GM19438 (cell line): ENCODE measurements at regions not wholly inside any gene's neighbourhood (a gene's known extent, or its start where the extent isn't known, plus 50 kb on each side); places are given as distances from the start of the nearest gene placed in this dataset.

Source experiments
- ATAC-seq: cut with Tn5 transposase; IDR thresholded peaks from one replicate; pipeline ENCODE4 v1.9.1; 2021; ENCODE audit warnings: low read depth; ENCODE audit not compliant: unreplicated experiment

DNA sequence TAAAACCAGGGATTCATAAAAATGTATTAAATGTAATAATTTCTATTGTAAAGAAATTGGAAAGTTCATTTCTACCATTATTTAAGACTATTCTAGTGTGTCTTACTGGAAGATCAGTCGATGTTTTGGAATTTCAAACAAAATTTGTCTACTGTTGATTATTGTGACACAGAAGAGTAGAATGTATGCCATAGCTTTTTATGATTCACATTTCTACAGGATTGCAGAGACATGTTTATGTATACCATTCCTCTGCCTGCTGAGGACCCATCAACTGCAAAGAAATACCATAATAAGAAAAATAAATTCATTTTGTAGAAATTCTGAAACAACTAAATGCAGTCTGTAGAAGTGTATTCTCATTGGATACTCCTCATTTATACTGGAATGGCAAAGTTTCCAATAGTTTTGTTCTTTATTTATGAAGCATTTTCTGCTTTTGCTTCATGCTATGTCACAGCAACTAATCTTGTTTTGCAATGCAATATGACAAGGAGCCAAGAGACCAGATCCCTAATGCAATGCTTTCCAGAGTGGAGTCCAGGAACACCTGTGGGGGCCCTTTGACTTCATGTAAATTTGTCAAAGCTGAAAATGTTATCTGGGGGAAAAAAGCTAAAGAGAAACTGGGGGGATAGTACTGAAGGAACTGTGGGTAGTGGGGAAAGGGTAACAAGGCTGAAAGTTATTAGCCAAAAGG is 172.9 kb upstream of the LRIG3 start:
- ATAC-seq, result no peak

DNA sequence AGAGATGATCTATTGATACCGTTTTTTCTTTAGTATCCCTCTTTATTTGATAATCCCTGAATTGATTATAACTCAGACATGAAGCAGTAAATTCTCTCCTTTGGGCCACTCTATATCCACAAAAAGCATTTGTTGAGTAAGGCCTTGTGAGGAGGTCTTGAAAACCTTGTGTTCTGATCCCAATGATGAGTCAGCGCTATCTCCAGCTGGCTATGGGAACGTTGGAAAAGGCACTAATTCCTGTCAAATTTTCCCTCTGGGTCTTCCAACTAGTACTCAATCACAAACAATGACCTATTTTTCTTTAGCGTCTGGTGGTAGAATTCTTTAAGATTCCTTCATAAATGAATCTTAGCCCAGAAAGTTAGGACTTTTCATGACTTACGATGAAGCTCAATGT is 168.4 kb upstream of the LRIG3 start:
- no peak for ATAC-seq

DNA sequence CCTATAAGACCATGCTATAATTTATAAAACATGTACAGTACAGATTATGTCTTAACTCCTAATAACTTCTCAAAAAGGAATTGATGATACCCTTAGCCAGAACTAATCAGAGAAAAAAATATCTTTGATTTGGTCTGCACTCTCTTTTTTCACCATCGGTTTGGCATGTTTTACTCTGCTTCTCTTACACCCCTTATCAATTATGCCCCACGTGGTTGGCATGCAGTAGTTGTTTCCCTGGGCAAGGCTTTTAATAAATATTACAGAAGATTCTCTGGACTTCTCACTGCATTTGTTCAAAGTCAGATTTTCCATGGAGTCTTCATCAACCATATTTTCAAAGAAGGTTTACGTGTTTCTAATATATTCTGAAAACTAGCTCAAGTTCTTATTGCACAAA is 167.4 kb upstream of the LRIG3 start:
- no peak for ATAC-seq

DNA sequence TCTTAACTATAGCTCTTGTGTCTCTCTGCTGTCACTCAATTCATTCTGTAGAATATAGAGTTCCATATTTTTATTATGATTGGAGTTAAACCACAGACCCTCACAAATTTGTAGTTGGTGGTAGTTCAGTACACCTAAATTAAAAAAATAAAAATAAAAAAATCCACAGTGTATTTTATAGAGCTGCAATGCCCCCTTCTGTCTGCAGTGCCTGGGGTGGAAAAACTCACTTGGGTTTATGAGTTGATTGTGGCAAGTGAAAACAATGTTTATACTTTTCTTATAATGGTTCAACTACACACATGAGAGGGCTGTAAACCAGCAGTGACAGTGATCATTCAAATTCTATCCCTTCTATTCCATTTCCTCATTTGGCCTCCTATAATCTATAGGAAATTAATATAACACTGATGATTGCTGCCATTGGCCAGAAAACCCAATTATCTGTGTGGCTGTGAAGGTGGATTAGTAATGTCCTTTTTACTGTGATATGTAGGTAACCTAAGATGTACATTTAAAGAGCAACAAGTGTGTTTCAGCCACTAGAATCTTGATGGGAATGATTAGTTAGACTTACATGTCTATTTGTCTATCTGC is 166.9 kb upstream of the LRIG3 start:
- no peak for ATAC-seq

DNA sequence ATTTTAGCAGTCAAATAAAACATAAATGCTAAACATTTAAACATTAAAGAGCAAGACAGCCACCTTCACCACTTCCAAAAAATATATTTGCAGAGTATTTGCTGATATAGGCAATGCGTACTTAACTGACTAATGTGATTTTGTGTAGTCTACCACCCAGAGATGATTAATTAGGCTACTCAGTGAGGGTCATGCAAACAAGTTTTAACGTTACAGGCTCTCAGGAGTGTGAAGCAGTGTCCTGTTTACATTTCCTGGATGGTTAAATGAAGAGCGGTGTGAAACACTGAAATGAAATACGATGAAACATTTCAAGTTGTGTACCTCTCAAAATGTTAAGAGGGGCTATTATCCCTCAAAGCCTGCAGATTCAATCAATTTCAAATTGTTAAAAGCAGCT is 165.8 kb upstream of the LRIG3 start:
- no peak for ATAC-seq

DNA sequence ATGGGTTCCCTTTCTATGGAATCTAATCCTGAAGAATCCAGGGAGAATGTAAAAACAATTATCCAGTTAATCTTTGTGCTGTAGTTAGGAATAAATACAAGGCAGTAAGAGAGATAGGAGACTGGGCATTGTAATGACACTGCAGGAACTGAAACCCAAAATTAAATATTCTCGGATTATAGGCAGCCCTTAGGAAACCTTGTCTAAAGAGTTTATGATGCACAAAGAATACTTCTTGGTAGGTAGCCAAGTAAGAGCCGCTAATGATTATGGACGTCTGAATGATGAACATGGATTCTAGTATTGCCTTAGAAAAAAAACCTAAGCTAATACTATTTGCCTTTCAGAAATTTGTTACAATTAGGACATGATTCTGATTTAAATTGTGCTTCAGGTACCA is 165.4 kb upstream of the LRIG3 start:
- no peak for ATAC-seq

DNA sequence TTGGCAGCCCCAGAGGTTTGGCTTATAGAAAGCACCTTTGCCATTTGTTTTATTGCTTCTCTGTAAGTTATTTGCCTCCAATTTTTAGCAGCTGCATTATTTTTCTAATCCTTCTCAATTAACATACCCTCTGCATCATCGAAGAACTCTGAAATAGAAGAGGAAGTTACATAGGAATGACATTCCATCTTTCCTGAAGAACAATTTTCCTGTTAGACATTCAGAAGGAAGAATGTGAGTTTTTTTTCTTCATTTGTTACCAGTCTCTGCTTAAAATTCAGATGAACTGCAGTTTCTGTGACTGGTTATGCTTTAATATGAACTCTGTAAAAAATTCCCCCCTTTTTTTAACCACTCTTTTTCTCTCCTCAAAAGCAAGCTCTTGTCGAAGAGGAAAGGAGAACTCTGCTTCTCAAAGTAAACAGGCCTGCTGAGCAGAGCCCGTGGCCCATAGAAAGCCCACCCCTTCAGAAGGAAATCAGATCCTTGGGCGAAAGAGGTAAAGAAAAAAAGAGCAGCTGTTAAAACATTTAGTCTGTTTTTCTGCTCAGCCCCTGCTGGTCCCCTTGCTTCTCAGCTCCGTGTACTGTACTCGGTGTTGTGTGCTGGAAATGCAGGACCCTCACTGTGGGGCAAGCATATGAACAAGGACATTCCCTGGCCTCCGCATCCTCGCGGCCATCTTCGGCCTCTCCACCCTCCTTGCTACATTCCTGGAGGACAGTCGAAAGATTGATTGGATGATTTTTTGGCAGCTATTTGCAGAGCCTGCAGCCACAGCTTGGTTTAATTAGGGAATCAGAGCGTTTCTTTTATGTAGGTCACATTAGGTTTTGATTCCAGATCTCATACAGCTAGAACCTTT is 164.4 kb upstream of the LRIG3 start:
- ATAC-seq, result no peak

DNA sequence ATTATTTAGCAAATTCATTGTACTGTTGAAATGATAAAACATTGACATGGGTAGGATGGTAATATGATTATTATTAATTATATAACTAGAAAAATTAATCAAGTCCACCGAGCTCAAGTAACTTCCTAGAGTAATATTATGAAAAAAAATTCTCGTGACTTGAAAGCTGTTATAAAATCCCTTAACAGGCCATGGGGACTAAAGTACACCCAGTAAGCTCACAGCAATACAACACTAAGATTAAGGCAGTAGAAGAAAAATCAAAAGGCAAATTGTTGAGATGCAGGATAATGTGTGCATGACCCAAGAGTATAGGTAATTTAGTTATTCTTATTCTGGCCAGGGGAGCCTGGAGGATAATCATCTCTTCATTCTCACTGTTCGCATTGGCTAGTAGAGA is 162.6 kb upstream of the LRIG3 start:
- no peak for ATAC-seq

DNA sequence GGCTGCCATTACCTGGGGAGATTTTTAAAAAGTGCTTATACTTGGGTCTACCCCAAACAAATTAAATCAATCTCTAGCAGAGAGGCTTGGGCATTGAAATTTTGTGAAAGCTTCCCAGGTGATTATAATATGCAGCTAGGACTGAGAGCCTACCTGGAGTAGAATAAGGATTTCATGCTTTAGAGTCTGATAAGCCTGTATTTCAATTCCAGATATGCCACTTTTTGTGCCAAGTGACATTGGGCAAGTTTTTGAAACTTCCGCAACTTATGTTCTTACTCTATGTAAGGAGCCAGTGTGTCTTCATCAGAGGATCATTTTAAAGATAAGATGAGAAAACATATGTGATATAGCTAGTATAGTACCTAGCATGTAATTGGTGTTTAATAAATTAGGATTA is 159.8 kb upstream of the LRIG3 start:
- no peak for ATAC-seq

DNA sequence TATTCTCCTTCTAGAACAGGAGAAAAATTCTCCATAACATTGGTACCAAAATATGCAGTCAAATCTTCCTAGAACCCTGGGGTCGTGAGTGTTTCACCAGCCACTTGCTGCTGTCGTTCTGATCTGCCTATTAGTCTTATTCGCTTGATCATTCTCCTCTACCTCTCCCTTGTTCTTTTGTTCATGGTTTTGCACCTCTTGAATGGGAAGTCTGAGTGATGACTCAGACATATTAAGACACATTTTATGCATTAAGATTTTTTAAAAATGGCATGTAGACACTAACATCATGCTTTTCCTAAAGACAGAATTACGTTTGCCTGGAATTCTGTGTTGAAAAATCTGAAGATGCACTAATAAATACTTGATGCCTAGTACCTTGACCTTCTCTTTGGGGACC is 159.2 kb upstream of the LRIG3 start:
- ATAC-seq, result no peak

DNA sequence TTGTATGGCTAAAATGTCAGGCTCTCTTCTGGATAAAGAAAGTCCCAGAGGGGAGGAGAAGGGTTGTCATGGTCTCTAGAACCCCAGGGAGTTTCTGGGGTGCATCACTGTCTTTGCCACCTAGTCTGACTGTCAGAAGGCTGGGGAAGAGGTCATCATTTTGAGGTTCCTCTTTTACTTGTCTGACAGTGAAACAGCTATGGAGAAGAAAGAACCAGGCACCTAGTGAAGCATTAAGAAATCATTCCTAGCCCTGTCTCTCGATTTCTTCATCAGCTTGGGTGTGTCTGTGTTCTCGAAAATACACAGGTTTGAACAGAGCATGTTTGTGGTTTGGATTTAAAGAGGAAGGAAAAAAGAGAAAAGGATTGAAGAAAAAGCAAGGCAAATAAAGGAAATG is 158.7 kb upstream of the LRIG3 start:
- ATAC-seq, result no peak

DNA sequence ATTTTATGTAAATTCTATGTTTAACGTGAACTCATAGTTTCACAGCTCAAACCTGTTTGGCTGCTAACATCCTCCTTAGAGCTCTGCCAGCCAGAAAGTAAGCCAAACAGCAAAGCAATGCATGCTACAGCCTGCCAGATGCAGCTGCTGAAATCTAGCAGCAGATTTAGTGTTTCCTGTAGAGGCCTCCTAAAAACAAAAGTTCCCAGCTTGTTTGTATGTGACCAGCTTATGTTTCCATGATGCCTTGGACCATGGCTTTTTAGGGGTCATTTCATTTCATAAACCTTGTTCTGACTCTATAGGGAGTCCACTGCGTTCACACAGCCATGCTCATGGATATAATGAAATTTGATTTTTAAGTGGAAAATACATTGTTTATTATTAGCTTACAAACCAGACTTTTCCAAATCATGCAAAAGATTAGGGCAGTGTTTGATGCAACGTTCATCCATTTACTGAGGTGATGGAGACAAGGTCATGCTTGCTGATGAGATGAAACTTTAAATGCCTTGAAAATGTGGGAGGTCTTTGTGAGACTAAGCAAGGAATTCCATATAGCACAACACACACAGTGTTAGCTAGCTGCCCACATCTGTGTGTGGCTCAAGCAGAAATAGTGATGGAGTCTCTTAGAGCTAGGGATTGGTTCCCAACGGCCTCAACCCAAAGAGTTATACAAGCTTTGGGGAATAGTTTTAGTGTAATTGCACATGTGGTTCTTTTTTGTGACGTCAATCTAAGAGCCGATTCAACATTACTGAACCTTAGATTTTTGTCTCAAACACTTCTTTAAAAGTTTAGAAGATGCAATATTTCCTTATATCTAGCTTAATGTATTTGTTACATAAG is 157.5 kb upstream of the LRIG3 start:
- no peak for ATAC-seq

DNA sequence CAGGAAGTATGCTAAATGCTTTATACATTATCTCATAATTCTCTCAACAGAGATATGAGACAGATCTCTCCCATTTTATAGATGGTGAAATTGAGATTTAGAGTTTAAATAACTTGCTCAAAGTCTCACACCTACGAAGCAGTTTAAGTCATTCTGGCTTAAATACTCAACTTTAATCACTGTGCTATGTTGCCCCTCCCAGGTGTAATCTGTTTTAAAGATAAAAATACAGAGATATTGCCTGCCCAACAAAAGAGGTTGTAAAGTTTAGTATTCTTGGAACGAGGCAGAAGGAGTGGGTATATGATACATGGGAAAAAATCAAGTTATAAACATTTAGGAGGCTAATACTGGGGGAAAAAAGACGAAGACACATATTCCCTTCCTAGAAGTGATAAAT is 156.8 kb upstream of the LRIG3 start:
- no peak for ATAC-seq

DNA sequence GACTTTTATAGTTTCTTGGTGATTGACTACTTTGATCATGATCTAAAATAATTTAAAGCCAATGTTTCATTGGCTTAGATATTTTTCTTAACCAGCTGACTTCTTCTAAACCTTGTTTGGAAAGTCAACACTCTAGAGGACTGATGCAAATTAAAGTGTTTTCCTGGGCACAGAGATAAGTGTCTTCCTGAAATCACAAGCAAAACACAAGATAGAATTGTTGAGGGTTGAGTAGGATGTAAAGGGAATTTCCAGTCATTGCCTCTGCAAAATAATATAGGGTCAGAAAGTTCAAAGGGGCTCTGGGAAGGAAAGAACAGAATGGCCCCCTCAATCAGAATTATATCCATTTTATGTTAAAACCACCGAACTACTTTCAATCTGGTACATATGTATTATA is 156.3 kb upstream of the LRIG3 start:
- no peak for ATAC-seq

DNA sequence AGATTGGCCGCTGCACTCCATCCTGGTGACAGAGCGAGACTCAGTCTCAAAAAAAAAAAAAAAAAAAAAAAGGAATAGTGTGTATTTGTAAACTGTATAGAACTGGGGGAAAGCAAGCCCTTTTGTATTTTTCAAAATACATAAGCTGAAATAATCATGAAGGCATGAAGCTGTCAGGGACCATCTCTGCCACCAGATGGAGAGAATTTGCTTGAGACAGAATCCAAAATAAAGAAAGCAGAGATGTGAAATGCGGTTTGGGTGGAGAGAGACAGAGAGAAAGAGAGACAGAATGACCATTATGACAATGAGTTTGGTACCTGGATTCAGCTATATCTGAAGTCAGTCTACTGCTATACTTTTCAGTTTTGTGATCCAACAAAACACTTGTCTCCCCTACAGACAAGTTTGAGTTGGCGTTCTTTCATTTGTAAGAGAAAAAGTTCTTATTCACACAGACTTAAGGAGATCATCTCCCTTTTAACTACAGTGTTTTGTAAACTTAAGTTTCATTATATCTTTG is 155.7 kb upstream of the LRIG3 start:
- ATAC-seq, result no peak

DNA sequence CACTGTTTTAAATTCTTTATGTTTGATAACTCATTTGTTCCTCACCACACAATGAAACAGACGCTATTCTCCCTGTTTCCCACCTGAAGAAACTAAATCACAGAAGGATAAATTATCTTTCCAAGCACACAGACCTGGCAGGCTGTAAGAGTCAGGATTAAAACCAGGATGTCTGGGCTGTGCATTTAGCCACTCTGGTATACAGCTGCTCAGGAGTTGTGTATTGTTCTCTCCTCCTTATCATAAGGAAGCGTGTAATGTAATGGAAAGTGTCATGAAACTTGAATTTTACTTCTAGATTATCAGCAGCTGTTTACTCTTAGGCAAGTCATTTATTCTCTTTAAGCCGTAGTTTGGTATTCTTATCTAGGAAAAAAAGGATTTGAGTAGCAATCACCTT is 154.8 kb upstream of the LRIG3 start:
- ATAC-seq, result no peak

DNA sequence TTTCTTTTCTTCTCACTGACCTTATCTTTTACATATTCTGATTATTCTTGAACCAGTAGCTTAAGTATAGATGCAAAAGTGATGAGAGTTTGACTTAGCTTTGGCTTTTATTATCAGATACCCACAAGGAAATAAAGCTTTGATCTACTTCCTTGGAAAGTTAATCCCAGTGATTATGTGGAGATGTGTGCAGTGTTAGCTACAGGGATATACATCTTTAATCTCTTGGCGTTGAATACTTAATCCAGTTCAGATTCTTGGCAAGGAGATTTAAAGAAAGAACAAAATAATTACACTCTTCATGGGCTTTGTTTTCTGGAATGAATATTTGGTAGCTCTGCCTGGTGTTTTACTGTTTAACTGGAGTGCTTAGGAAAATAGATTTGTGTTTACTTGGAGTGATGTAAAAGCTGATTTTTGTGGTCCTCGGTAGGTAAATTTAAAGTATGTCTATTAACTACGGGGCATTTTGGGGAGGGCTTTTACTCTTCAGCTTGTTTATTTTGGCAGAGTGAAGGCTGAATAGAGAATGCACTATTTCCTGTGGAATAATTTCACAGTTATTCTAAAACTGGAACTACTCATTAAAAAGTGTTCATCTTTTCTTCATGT is 150.1 kb upstream of the LRIG3 start:
- ATAC-seq, result no peak

DNA sequence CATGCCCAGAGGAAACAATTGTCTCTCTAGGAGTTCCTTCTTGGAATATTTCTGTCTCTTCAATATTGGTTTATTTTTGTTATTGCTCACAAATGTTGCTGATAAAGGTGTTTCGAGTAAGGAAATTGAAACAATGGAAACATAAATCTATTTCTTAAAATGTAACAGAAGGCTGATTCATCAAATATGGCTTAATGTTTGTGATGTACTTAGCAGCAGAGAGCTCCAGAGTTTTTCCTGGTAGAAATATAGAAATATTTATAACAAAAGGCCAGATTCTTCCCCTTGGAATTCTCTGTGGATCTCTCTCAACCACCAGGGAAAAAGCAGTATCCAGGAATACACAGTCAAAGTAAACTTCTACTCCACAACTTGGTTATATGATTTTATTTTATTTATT is 149.2 kb upstream of the LRIG3 start:
- no peak for ATAC-seq

DNA sequence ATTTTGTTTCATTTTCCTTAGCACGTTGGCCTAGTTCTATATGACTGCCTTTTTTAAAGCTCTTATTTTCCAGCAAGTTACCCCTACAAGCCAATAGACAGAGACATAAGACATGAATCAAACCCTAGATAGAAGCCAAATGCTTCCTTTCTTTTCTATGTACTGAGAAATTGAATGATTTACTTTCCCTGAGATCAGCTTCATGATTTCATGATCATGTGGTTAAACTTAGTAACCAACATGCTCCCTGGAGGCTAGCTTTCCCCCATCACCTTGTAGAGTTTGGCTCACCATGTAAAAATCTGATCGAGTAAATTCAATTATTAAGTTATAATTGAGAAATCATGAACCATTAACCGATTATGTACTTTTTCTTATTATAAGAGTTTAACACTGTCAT is 148.1 kb upstream of the LRIG3 start:
- no peak for ATAC-seq

DNA sequence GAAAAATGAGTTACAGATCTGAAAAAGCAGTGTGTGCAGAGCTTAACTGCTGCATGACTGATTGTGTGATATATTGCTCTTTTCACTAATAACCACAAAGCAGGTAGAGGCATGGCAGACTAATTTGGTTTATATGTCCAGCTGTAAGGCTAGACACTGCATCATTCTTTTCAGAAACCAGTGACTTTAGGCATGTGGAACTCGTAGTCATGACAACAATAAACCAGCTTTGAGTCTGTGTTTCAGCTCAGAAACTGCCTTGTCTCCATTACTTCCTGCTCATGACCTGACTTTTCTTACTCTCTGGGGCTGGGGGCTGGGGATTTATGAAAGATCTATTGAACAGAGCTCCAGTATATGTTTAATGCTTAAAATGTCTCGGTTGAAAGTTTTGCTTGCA is 146.8 kb upstream of the LRIG3 start:
- ATAC-seq, result no peak
